ENCODE measurements at regions not wholly inside any gene's neighbourhood (a gene's known extent, or its start where the extent isn't known, plus 50 kb on each side); places are given as distances from the start of the nearest gene placed in this dataset.

GRCh38 chr9:13806714-13807113, 507.2 kb downstream of the NFIB start:
- TF ChIP-seq CTCF (IDR thresholded peaks at IDR 0.05) (no peak), POLR2AphosphoS5 (IDR thresholded peaks at IDR 0.05) (no peak)

Measured in gastroesophageal sphincter (tissue), 3 donors.